ENCODE measurements at regions not wholly inside any gene's neighbourhood (a gene's known extent, or its start where the extent isn't known, plus 50 kb on each side); places are given as distances from the start of the nearest gene placed in this dataset.

GRCh38 chr1:212526111-212526491 is 82.5 kb upstream of the ATF3 start:
- no peak for DNase-seq

- DNase-seq: peak; percentile 26
Observed at GRCh38 chr1:212528501-212528900, 80.1 kb upstream of the ATF3 start.

DNA sequence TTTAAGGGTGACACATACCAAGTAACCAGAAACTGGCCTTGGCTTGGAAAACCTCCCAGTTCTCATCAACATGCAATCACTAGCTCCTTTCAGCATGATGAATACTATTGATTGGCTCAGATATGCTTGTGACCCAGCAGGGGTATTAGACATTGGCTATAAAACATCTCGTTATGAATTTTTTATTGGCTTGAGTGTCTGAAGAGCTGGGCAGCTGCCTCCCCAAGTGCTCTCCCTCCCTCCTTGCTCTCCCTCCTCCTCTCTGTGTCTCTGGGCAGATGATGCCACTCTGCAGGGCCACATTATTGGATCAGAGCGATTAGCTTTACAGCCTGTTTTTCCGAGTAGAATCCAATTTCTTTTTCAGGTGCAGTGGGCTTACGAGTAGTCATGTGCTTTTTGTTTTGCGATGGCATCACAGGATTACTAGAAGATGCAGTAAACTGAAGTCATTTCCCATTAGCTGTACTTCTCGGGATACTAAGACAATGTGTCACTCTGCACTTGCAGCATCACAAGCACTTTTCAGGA is 79.3 kb upstream of the ATF3 start:
- no peak for DNase-seq

DNA sequence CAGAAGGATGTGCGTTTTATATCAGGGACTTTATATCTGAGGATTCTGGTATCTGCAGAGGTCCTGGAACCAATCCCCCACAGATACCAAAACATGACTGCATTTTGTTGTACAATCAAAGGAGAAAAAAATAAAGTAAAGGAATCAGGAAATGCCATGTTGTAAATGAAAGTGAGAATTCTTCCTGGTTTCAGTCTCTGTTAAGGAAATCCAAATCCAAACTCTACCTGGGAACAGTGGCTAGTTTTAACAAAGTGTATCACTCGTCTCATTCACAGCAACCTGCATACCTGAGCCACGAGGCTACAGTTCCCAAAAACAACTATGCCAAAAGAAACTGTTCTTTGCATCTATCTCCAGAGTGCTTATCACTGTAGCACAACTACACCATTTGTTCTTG is 77.3 kb upstream of the ATF3 start:
- no peak for DNase-seq

- peak; percentile 24 for DNase-seq
Observed at GRCh38 chr1:212531796-212532195, 76.8 kb upstream of the ATF3 start.

- DNase-seq: no peak
Observed at GRCh38 chr1:212532469-212533147, 76.0 kb upstream of the ATF3 start.

DNA sequence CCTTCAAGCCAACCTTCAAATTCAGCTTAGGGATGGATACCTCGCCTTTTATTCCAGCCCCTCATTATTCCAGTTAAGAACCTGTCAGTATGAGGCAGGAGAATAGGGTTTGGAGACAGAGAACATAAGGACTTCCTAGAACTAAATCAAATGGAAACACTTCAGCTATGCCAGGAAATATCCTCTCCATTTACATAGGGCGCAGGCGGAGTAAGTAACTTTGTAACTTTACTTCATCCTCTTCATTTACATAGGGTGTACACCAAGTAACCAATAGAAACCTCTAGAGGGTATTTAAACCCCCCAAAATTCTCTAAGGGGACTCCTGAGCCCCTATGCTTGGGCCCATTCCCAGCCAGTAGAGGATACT is 75.4 kb upstream of the ATF3 start:
- DNase-seq: no peak

- no peak for DNase-seq
Observed at GRCh38 chr1:212536586-212536985, 72.0 kb upstream of the ATF3 start.

DNA sequence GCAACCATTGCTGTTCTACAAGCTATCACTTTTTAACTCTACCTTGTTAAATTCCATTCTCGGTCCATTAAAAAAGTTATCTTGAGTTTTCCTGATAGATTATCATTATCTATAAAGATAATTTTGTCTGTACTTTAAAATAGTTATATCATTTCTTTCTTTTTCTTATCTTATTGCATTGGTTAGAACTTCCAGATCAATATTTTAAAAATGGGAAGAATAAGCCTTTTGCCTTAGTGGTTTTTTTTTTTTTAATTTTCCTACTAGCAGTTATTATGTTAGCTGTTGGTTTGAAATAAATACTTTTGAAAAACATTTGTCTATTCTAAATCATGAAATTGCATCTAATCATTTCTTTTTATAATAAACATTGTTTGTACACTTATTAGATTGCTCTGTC is 71.0 kb upstream of the ATF3 start:
- no peak for DNase-seq

GRCh38 chr1:212539737-212540430 is 68.7 kb upstream of the ATF3 start:
- DNase-seq: no peak

- DNase-seq: peak; percentile 8
Observed at GRCh38 chr1:212542761-212543187, 65.8 kb upstream of the ATF3 start.

- no peak for DNase-seq
Observed at GRCh38 chr1:212544110-212544509, 64.5 kb upstream of the ATF3 start.

- DNase-seq: peak; percentile 7
Observed at GRCh38 chr1:212545941-212546635, 62.5 kb upstream of the ATF3 start.

DNA sequence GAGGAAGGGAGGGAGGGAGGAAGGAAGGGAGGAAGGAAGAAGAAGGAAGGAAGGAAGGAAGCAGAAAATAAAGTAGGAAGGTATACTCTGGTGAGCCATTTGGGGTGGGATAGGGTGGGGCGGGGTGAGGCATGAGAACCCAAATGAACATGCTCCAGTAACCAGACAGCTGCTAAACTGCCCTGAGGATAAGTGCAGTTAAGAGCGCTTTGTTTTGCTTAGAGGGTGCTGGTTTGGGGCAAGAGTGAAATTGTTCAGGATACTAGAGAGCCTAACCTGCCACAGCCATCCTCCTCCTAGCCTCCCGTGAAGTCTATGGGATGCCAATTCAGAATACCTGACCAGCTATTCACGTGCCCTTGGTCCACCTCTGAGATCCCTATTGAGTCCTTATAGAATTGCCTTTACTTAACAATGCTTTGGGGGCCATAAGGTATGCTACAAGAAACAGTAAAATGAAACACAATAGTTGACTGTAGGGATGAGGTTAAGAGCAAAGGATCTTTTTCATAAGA is 59.0 kb upstream of the ATF3 start:
- DNase-seq: no peak

- no peak for DNase-seq
Observed at GRCh38 chr1:212551929-212552328, 56.6 kb upstream of the ATF3 start.

GRCh38 chr1:212553676-212554075 is 54.9 kb upstream of the ATF3 start:
- no peak for DNase-seq

- no peak for DNase-seq
Observed at GRCh38 chr1:212554401-212554800, 54.2 kb upstream of the ATF3 start.

DNA sequence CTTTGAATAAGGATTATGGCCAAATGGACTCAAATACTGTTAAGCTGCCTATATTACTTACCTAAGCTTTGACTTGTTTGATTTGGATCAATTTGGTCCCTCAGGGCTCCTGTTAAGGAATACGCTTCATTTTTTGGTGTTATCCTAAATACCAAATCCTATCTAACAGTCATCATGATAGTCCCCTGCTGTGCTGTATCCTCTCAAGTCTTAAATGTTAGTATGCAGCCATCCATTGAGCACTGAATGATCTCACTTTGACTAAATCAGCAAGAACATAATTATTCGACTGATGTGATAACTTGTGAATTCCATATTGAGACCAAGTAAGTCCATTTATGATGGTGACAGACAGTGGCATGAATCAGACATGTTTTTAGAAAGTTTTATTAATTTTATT is 53.1 kb upstream of the ATF3 start:
- DNase-seq: no peak

GRCh38 chr1:212556822-212557549 is 51.6 kb upstream of the ATF3 start:
- DNase-seq: no peak

DNA sequence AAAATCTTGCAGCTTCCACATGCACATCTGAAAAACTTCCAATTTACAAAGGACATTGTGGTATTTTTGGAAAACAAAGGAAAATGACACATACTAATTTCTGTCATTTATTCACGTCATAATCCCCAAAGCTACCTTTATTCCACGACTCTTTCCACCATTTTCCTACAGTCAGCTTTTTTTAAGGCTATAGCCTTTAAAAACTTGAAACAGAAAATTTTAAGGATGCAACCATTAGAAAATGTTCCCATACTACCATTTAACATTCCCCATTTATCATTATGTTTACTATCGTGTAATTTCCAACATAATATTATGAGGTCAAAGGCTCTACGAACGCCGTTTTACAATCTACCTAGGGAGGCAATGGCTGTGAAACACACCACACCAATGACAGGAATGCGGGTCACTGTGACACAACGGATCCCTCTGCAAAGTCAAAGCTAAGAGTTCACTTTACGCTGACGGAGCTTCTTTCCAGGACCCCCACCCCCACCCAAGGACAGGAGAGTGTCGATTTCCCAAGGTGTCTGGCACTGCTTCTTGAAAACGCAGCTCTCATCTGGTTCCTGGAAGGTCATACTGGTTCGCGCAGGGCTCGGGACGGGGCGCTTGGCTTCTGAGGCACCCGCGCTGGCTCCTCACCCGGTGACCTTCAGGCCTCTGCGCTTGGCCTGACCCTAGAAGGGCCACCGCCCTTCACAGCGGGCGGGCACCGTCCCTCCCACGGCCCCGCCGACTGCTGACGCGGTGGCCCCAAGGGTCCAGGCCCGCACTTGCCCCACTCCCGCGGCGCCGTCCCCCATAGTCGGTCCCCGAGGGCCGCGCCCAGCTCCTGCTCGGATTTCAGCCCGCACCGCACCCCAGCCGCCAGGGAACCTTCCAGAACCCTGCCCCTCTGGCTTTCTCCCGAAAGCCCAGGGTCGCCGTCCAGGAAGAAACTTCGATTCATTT is 50.5 kb upstream of the ATF3 start:
- DNase-seq: peak; percentile 66
